Dermis microvascular lymphatic vessel endothelial cell (primary cell): ENCODE measurements at regions not wholly inside any gene's neighbourhood (a gene's known extent, or its start where the extent isn't known, plus 50 kb on each side); places are given as distances from the start of the nearest gene placed in this dataset.

Source experiments
- DNase-seq, 2 donors: peaks; one replicate each; pipeline versions ENCODE4 v3.0.0 to v3.0.0-alpha.2; 2010; ENCODE audit warnings: low read depth in 2 of 2

DNA sequence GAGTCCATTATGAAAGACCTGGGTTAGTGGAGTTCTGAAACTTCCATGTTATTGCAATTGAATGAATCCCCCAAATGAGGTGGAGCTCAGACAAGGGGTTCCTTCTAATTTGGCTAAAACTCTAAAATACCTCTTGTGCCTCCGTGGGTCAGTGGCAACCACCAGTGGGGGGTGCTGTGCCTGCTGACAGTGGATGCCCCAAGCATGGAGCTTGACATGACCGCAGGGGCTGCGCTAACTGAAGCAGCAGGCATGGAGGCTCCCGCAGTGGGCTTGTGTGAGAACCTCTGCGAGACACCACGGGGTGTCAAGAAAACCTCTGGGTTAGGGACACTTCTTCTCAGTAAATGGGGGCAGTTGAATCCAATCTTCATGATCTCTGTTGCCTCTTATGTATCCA lies 200.5 kb downstream of the DRD1 start:
- DNase-seq: no peak

- DNase-seq: no peak
Measured at GRCh38 chr5:175242207-175242606, 201.8 kb downstream of the DRD1 start.

DNA sequence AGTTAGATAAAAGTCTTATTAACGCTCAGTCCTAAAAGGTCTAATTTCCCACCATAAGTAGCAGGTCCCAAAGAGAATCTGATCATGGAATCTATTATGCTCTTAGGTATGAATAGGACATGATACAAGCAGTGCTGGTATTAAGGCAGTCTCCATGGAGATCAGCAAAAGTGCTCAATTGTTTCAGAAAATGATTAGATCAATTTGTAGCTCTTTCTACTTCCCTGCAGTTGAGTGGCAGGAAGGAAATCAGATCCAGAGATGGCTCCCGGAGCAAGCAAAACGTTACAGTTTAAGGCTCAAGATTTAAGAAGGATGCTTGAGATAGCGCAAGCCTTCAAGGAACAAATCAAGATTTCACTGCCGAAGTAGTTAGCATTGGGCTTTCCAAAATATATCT lies 205.7 kb downstream of the DRD1 start:
- no peak for DNase-seq

GRCh38 chr5:175236176-175236575 lies 207.8 kb downstream of the DRD1 start:
- DNase-seq: no peak

GRCh38 chr5:175235251-175235960 lies 208.6 kb downstream of the DRD1 start:
- no peak for DNase-seq

DNA sequence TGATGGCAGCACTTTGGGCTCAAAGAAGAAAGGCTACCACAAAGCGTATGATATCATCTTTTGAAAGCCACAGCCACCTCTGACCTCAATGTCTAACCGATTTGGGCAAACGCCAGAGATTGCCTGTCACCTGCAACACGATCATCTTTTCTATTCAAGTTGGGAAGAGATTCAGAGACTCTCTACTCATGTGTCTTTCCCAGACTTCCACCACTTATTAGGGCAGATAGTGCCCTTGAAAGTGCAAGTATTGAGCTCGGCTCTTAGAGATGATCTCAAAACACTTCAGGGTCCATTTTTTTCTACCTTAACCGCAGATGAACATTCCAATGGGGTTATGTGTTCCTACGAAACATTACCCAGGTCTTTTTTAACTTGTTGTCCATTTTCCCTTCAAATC lies 213.7 kb downstream of the DRD1 start:
- DNase-seq: no peak

DNA sequence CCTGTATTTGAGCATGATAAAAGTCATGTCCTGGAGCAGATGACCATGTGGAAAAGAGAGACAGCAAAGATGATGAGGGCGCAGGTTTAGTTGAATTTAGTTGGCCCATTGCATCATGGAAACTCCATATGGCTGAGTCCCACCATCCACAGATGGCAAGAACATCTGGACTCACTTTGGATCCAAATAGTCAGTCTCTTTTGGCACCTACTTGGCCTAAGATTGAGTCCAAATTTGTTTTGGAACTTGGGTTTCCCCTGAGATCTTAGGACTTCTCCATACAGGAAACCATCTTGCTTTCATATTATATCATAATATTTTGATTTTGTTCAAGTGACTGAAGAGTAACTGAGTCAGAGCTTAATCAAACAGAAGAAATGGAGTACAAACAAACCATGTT lies 217.5 kb downstream of the DRD1 start:
- no peak for DNase-seq

- no peak for DNase-seq
Measured at GRCh38 chr5:175223291-175223690, 220.7 kb downstream of the DRD1 start.

GRCh38 chr5:175222621-175223020 lies 221.4 kb downstream of the DRD1 start:
- no peak for DNase-seq

GRCh38 chr5:175220549-175220948 lies 223.4 kb downstream of the DRD1 start:
- no peak for DNase-seq

DNA sequence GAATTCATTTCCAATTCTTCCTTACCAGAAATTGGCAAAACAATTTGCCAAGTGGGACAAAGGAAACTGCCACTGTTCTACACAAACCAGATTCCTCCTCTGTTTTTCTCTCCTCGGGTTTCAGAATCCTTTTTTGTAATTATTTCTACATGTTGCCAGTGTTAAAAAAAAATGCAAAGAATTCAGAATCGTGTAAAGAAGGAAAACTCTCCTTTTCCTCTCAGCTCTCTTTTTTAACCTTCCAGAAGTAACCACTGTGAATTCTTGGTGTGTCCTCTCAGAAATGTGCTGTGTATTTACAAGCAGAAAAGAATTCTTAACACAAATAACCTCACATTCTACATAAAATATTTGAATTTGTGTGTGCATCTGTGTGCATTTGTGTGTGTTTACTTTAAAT lies 224.6 kb downstream of the DRD1 start:
- no peak for DNase-seq

GRCh38 chr5:175216991-175217390 lies 227.0 kb downstream of the DRD1 start:
- DNase-seq: no peak

GRCh38 chr5:175215906-175216305 lies 228.1 kb downstream of the DRD1 start:
- DNase-seq: no peak

- DNase-seq: no peak
Measured at GRCh38 chr5:175214152-175214551, 229.8 kb downstream of the DRD1 start.

- DNase-seq: no peak
Measured at GRCh38 chr5:175211956-175212756, 231.8 kb downstream of the DRD1 start.

DNA sequence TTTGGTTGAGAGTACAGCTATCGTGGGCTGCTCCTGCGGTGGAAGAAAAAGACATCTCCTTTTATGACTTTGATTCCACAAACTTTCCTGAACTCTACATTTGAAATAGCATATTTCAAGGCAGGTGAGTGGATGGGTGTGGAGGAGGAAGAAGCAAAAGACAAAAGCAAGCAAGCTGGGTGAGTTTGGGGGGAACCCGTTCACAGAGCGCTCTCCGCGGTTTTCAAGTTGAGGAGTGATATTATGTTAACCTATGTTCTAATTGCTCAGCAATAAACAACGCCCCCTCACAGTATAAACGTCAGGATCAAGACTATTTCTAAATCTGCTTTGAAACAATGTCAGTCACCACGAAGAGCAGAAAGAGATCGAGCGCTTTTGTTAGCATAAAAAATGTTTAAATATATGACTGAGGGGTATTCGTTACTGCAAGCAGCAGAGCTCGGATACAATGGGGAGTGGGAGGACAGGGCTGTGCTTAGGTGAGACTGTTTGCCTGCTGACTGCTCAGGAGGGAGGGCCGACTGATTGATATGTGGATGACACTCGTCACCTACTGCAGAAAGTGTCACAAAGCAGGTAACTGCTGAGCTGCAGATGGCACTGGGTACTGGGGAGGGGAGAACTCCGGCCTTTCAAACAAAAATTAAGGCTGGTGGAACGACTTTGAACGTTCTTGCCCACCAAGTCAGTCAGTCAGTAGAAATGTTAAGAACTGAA lies 236.5 kb downstream of the DRD1 start:
- DNase-seq: no peak

DNA sequence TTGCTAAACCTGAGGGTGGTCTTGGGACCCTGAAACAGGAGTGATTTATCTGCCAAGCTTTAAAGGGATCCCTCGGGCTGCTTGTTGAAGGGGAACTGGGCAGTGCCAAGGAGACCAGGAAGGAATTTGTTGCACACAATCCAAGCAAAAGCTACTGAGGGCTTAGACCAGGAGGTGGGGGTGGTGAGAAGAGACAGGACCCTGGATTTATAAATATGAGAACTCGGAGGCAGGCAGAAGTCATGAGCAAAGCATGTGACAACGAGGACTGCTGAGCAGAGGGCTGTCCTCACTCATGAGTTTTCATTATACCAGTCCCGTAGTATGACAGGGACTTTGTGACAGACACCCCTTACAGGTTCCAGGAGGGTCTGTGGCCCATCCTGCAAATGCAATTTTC lies 237.3 kb downstream of the DRD1 start:
- DNase-seq: no peak

DNA sequence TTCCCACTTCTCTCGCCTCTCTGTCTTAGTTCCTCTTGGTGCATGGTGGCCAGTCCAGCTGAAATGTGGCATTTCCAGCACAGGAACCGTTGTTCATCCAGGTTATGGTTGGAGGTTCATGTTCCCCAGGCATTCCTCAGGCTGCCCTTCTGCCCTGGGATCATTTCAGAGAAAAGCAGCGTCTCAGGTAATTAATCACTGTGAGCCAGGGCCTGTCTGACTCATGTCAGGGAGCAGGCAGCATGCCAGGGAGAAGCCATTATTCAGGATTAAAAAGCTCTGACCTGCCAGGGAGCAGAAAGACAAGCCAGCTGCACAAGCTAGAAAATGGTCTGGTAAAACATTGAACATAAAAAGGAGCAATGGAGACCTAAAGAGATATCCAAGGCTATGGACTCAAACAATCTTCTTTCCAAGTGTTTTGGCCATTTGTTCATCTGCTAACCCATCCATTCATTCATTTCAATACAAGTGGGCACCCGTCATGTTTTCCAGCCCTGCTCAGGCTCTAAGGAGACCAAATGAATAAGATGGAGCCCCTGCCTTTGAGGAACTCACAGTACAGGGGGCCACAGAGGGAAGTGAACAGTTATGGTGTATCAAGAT lies 241.4 kb downstream of the DRD1 start:
- DNase-seq: no peak

- no peak for DNase-seq
Measured at GRCh38 chr5:175201393-175201792, 242.6 kb downstream of the DRD1 start.

- DNase-seq: no peak
Measured at GRCh38 chr5:175195698-175196656, 248.0 kb downstream of the DRD1 start.

DNA sequence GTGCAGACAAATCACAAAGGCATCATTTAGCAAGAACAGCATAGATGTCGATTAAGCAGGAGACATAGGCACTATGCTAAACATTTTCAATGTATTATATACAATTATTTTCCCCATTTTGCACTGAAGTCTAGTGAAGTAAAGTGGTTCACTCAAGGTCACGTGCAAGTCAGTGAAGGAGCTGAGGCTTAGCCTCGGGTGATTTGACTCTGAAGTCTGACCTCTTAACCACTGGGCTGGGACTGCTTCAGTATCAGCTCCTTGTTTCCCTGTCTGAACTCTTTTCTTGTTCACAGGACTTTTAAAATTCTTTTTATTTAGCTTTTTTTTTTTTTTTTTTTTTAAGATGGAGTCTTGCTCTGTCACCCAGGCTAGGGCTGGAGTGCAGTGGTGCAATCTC lies 262.7 kb downstream of the DRD1 start:
- no peak for DNase-seq
